ENCODE measurements at regions not wholly inside any gene's neighbourhood (a gene's known extent, or its start where the extent isn't known, plus 50 kb on each side); places are given as distances from the start of the nearest gene placed in this dataset.

DNA sequence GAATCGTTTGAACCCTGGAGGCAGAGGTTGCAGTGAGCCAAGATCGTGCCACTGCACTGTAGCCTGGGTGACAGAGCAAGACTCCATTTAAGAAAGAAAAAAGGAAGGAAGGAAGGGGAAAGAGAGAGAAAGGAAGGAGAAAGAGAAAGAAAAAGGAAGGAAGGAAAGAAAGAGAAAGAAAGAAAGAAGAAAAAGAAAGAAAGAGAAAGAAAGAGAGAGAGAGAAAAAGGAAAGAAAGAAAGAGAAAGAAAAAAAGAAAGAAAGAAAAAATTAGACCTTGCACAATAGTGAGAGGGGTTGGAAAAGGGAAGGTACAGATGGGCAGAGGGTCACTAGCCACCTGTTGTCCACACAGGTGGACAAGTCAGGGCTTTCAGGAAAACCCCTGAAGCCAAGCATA is 57.6 kb upstream of the RTL6 start:
- no peak for DNase-seq (ENCODE audit: low read depth in 2 of 2)

DNA sequence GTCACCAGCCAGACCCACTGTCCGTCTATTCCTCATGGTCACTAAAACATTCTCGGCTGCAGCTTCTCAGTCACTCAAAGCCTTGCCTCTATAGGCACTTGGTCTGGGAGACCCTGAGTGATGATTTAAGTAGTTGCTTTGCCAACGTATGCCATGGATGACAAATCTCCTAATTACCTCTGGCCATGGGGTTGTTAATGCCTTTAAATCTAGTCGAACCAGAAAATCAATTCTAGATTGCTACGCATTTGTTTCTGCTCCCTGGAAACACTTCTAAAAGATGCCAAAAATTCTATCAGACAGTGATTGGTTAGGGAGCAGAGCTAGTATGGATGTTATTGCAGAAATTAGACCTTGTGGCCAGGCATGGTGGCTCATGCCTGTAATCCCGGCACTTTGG is 57.0 kb upstream of the RTL6 start:
- DNase-seq (ENCODE audit: low read depth in 2 of 2), result no peak

DNA sequence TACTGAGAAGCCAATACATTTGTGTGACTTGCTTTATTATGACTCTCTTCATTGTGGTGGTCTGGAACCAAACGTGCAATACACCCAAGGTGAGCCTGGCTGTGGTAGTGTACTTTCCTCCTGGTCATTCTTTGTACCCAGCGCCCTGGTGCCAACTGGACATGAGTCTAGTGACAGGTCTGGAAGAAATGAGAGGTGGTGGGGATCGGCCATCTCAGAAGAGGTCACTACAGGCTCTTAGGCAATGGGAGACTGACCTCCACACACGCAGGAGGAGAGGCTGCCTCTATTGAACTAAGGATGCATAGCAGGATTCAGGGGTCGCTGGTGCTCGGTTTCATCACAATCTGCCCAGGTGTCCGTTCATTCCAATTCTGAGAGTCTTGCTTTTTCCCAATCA is 56.4 kb upstream of the RTL6 start:
- no peak for DNase-seq (ENCODE audit: low read depth in 2 of 2)

DNA sequence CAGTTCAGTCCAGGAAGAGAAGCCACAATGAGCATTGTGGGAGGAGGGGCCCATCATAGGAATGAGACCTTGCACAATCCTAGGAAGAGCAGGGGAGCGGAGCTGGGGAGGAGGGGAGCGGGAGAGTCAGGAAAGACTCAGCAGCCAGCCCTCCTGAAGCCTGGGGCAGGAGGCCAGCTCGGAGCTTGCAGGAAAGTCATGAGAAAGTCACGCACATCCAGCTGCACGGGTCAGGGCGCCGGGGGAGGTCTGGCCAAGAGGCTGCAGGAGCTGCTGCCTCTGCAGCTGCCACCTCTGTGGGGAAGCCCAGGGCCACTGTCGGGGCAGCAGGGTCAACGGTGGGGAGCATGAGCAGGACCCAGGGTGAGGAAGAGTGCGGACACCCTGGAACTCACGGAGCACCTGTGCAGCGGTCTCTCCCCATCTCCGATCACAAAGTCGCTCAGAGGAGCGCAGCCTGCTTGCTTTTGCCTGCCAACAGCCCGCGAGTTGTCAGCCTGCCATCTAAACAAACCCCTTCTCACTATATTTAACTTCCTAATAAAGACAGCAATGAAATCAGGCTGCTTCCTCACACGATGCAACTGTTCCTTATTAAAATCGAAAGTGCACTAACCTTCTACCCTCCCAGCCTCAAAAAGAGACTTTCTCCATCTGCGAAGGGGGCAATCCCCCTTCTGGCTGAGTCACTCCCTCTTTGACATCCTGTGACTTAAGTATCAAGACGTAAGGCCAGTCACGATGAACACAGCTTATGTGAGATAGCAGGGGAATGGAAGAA is 52.9 kb upstream of the RTL6 start:
- peak; percentile 86 to 90 for DNase-seq (ENCODE audit: low read depth in 2 of 2)

- no peak for DNase-seq (ENCODE audit: low read depth in 2 of 2)
These were observed 51.7 kb upstream of the RTL6 start for GRCh38 chr22:44549701-44550100.

DNA sequence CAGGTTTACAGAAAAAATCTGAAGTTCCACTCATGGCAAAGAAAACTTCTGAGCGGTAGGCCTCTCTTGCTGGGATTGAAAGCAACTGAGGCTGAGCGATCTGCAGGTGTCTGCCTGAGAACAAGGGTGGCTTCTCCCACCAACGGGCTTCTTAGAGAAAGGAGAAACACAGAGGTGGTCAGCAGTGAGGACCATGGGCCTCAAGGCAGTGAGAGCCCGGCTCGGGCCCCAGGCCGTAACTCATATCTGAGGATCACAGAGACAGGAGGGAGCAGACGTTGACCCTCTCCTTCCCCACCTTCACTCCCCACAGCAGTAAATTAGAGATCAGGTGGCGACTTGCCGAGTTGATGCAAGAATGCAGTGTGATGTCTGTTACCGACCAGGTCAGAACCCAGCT is 50.9 kb upstream of the RTL6 start:
- DNase-seq (ENCODE audit: low read depth in 2 of 2), result no peak
